HEK293T (cell line): ENCODE measurements at regions not wholly inside any gene's neighbourhood (a gene's known extent, or its start where the extent isn't known, plus 50 kb on each side); places are given as distances from the start of the nearest gene placed in this dataset.
A peak's percentile ranks its signal among the peaks of the same experiment; 100 is the strongest.

Source experiments
- CTCF ChIA-PET: fragments of 350-600 bp; formaldehyde crosslinking; extraction: SDS; loops from one replicate; lab custom pipeline; 2021; ENCODE audit warnings: antibody characterized with exemption, inconsistent platforms; lab: Yijun Ruan, JAX
- POLR2A ChIA-PET: fragments of 350-600 bp; formaldehyde crosslinking; extraction: SDS; loops from one replicate; lab custom pipeline; 2020; ENCODE audit warnings: antibody characterized with exemption, inconsistent platforms; lab: Yijun Ruan, JAX
- DNase-seq: peaks from one replicate; pipeline ENCODE4 v3.0.0; 2012; ENCODE audit warnings: mixed read lengths; ENCODE audit errors: extremely low spot score
- ARNT ChIP-seq: fragments of 450-650 bp; IDR thresholded peaks from 2 replicates; pipeline ENCODE4 v1.6.1; 2017; ENCODE audit warnings: mild to moderate bottlenecking
- BHLHE40 ChIP-seq: fragments of 450-650 bp; IDR thresholded peaks from 2 replicates; pipeline ENCODE4 v1.6.1; 2016; ENCODE audit warnings: mild to moderate bottlenecking, moderate library complexity, borderline replicate concordance
- CTBP1 ChIP-seq: fragments of 450-650 bp; IDR thresholded peaks from 2 replicates; pipeline ENCODE4 v1.6.1; 2016; ENCODE audit warnings: borderline replicate concordance
- ELF4 ChIP-seq: fragments of 450-650 bp; IDR thresholded peaks from 2 replicates; pipeline ENCODE4 v1.6.1; 2017; ENCODE audit warnings: antibody characterized with exemption
- FOXA1 ChIP-seq: fragments of 450-650 bp; IDR thresholded peaks from 2 replicates; pipeline ENCODE4 v1.6.1; 2016; ENCODE audit warnings: mild to moderate bottlenecking
- FOXK2 ChIP-seq: fragments of 450-650 bp; IDR thresholded peaks from 2 replicates; pipeline ENCODE4 v1.6.1; 2016; ENCODE audit warnings: mild to moderate bottlenecking
- FOXM1 ChIP-seq: fragments of 450-650 bp; IDR thresholded peaks from 2 replicates; pipeline ENCODE4 v1.6.1; 2017; ENCODE audit warnings: mild to moderate bottlenecking, borderline replicate concordance
- HDGF ChIP-seq: fragments of 450-650 bp; IDR thresholded peaks from 2 replicates; pipeline ENCODE4 v1.6.1; 2017; ENCODE audit warnings: antibody characterized with exemption, borderline replicate concordance
- L3MBTL2 ChIP-seq: fragments of 450-650 bp; conservative IDR thresholded peaks from 2 replicates; pipeline ENCODE4 v1.6.1; 2016; ENCODE audit warnings: mild to moderate bottlenecking
- LEF1 ChIP-seq: fragments of 450-650 bp; IDR thresholded peaks from 2 replicates; pipeline ENCODE4 v1.6.1; 2017; ENCODE audit warnings: mild to moderate bottlenecking, borderline replicate concordance
- NFRKB ChIP-seq: fragments of 450-650 bp; IDR thresholded peaks from 2 replicates; pipeline ENCODE4 v1.6.1; 2016; ENCODE audit warnings: mild to moderate bottlenecking, moderate library complexity
- PKNOX1 ChIP-seq: fragments of 450-650 bp; IDR thresholded peaks from 2 replicates; pipeline ENCODE4 v1.6.1; 2016
- SP1 ChIP-seq: fragments of 450-650 bp; IDR thresholded peaks from 2 replicates; pipeline ENCODE4 v1.6.1; 2017
- SUZ12 ChIP-seq: fragments of 450-650 bp; IDR thresholded peaks from 2 replicates; pipeline ENCODE4 v1.6.1; 2016; ENCODE audit warnings: mild to moderate bottlenecking
- TARDBP ChIP-seq: fragments of 450-650 bp; IDR thresholded peaks from 2 replicates; pipeline ENCODE4 v1.6.1; 2016
- ZNF384 ChIP-seq: fragments of 450-650 bp; IDR thresholded peaks from 2 replicates; pipeline ENCODE4 v1.6.1; 2016

- TF ChIP-seq HDGF (no peak), FOXA1 (no peak), NFRKB (no peak), PKNOX1 (no peak), SP1 (no peak), ZNF384 (no peak), FOXK2 (no peak), ARNT (no peak), L3MBTL2 (no peak), SUZ12 (no peak), CTBP1 (no peak), TARDBP (no peak), LEF1 (no peak), ELF4 (no peak), BHLHE40 (no peak), FOXM1 (no peak)
- ChIA-PET POLR2A (no interaction called here), CTCF (interaction anchor here (0.9 kb wide), 1 partner anchor 604 kb away, joined by 4 read pairs; no protein-coding TSS in a partner anchor)
- DNase-seq = no peak
Observed at GRCh38 chr1:60984062-60984799, 98.1 kb upstream of the NFIA start.

GRCh38 chr1:60983701-60984061, 98.7 kb upstream of the NFIA start:
- ChIA-PET POLR2A (no interaction called here), CTCF (no interaction called here)
- DNase-seq = no peak
- TF ChIP-seq NFRKB = no peak
- no peak for TF ChIP-seq TARDBP
- TF ChIP-seq PKNOX1 = no peak
- peak; percentile 56 for TF ChIP-seq L3MBTL2
- no peak for TF ChIP-seq ARNT
- no peak for TF ChIP-seq CTBP1
- no peak for TF ChIP-seq LEF1
- no peak for TF ChIP-seq FOXK2

- ChIA-PET POLR2A (no interaction called here), CTCF (interaction anchor here (0.6 to 0.7 kb wide), 2 partner anchors 8 to 60 kb away, joined by 3 to 4 read pairs; no protein-coding TSS in a partner anchor)
- TF ChIP-seq FOXM1 = no peak
- no peak for TF ChIP-seq ZNF384
- TF ChIP-seq FOXA1 = no peak
- TF ChIP-seq LEF1 = no peak
- TF ChIP-seq L3MBTL2 = no peak
- no peak for TF ChIP-seq ELF4
- TF ChIP-seq HDGF = no peak
- no peak for TF ChIP-seq NFRKB
- no peak for TF ChIP-seq TARDBP
- no peak for TF ChIP-seq SUZ12
- no peak for TF ChIP-seq SP1
- TF ChIP-seq FOXK2 = no peak
- TF ChIP-seq BHLHE40 = no peak
- TF ChIP-seq CTBP1 = peak; percentile 69; the same call in 1 of the 2 replicates
- peak; percentile 50; the same call in 1 of the 2 replicates for TF ChIP-seq PKNOX1
- TF ChIP-seq ARNT = peak; percentile 96
- DNase-seq = no peak
Observed at GRCh38 chr1:60982539-60982938, 99.8 kb upstream of the NFIA start.

GRCh38 chr1:60981357-60981756, 101.0 kb upstream of the NFIA start:
- ChIA-PET CTCF (interaction anchor here (1.1 to 1.2 kb wide), 2 partner anchors 66 to 68 kb away, joined by 3 read pairs; no protein-coding TSS in a partner anchor), POLR2A (no interaction called here)
- DNase-seq = no peak
- TF ChIP-seq FOXA1 = no peak
- TF ChIP-seq FOXK2 = no peak
- no peak for TF ChIP-seq ARNT
- no peak for TF ChIP-seq HDGF
- no peak for TF ChIP-seq BHLHE40
- no peak for TF ChIP-seq TARDBP
- no peak for TF ChIP-seq L3MBTL2
- no peak for TF ChIP-seq FOXM1
- TF ChIP-seq CTBP1 = no peak
- TF ChIP-seq ZNF384 = no peak
- no peak for TF ChIP-seq NFRKB
- no peak for TF ChIP-seq SUZ12
- TF ChIP-seq ELF4 = no peak
- no peak for TF ChIP-seq SP1
- no peak for TF ChIP-seq LEF1
- no peak for TF ChIP-seq PKNOX1

GRCh38 chr1:60978421-60979357, 103.7 kb upstream of the NFIA start:
- no peak for TF ChIP-seq LEF1
- no peak for TF ChIP-seq HDGF
- TF ChIP-seq PKNOX1 = peak; percentile 50
- TF ChIP-seq ARNT = no peak
- TF ChIP-seq NFRKB = no peak

More at GRCh38 chr1:60978421-60979357, 103.7 kb upstream of the NFIA start:
- POLR2A ChIA-PET = interaction anchor here (1.1 kb wide), 1 partner anchor 103 kb away, joined by 3 read pairs; no protein-coding TSS in a partner anchor
- peak; percentile 74 for DNase-seq
- CTCF ChIA-PET = interaction anchor here (0.6 to 2.5 kb wide), 14 partner anchors 9 to 610 kb away, joined by 3 to 19 read pairs (median 4); no protein-coding TSS in a partner anchor
